NCI-H774 (cell line): ENCODE measurements at regions not wholly inside any gene's neighbourhood (a gene's known extent, or its start where the extent isn't known, plus 50 kb on each side); places are given as distances from the start of the nearest gene placed in this dataset.
"Not testable (repeated sequence)": the region's sequence is repeated elsewhere in the genome, so short reads cannot be mapped to it uniquely, and the experiment has no call there.

ENCODE experiments used
- DNase-seq: peaks from one replicate; lab custom pipeline; 2025; lab: John Stamatoyannopoulos, UW

DNA sequence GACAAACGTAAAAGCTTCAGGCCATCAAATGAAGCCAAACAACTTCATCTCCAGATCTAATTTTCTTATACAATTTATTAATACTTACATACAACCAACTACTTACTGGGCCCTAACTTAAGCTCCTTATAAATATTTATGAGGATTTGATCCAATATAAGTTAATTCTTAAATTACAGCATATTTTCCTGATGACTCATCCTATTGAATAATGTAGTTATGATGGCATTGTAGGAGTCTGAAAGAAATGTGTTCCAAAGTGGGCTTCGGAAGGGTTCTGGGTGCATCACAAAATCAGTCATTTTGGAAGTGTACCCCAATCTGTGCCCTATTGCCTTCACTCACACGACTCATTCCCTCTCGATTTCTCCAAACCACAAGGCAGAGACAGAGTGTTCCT lies 455.1 kb upstream of the CTSO start:
- no peak for DNase-seq

DNA sequence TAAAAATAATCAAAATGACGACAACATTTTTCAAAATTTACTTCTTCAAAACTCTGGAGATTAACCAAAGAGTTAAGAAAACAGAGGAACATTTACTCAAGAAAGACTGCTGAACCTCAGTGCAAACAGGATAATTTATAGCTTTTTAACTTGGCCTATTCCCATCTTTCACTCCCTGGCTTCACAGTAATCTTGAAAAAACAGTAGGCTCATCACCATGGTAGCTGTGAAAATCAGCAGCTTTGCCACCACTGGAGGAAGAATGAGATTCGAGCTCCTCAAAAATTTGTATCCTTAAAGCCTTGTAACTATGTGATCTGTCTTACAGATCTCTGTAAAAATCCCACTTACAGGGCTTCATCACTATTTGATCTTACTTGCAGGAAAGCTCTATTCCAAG lies 447.7 kb upstream of the CTSO start:
- no peak for DNase-seq

DNA sequence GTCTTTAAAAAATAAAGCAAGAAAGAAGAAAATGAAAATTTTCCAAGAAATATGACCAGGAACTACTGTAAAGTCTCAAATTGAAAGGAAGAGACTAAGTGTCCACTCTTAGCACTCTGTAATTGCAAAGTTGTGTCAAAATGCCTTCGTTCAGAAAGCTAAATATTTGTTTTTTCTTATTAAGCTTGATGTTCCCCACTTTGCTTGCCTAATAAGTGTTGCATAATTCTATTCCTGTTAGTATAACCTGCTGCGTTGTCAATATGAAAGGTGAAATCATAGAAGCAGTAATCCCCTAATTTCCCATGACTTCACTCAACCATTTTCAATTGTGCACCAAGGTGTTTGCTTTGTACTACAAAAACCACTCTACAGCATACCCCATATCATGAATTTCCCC lies 442.9 kb upstream of the CTSO start:
- no peak for DNase-seq

DNA sequence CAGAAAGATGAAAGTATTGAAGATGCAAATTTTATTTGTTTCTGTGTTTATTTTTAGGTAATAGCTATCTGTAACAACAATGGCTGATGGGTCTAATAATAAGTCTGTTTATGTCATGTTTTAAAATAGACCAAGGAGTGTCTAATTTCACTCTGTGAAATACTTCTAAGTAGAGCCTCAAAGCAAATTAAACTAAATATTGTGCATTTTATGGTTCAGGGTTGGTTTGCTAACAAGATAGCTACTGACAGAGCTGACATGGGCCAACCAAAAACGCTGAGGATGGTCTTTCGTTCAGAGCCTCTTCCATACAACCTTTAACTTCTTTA lies 437.6 kb upstream of the CTSO start:
- DNase-seq: no peak

DNA sequence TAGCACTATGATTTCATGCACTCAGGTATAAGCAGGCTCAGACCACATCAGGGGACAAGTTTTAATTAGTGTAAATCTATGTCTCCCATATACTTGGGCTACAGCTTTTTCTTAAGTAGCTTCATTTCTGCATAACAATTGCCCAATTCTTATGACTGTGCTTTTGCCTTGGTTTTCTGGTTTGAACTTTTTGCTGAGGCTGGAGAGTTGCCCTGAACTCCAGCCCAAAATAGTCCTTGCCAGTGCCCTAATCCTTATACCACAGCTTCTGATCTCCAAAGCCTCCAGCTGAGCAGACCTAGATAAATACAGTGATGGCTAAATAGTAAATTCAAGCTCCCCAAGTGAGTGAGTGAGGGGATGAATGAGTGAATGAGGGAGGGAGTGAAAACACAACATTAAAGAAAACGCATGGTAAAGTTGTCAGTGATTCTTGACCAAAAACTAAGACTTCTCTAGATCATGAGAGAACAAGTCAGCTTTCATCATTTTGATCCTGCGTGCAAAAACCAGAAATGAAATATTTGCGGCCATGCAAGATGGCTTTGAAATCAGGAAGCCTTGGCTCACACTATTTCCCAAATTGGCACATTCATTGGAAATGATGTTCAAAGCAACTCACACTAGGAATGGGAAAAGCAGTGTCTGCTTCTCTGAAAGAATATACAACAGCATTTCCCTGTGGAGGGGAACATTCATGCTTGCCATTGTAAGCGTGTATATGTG lies 437.1 kb upstream of the CTSO start:
- no peak for DNase-seq

DNA sequence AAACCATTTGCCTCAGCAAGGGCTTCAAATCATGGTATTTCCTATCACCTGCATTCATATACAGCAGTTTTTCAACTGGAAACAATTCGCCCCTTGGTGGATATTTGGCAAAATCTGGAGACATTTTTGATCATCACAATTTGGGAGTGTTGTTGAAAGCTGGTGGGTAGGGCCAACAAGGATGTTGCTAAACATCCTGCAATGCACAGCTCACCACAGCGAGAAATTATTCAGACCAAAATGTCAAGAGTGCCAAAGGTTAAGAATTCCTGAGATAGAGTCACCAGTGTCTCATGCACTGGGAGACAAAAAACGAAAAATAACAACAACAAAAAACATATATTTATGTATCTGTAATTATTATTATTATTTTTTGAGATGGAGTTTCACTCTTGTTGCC lies 435.2 kb upstream of the CTSO start:
- DNase-seq: no peak

DNA sequence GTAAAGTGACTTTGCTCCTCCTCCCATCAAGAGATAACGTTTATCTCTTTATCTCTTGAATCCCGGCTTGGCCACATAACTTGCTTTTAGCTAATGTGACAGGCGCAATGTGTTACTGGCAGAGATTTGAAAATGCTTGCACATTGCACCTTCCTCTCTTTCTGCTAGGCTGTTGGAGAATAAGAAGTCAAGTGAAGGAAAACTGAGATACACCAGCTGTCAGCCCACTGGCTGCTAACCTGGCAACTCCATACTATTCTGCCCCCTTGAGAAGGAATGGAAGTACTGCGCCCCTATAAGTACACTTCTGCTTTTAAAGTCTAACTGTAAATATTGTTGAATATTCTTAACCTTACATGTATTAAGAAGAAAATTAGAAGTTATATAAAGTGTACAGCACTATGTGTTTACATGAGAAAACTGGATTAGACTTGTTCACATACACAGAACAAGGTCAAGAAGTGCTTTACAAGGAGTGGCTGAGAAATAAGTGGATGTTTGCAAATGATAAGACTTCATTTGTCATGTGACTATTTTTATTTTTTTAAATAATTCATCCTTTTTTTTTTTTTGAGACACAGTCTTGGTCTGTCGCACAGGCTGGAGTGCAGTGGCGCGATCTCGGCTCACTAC lies 424.5 kb upstream of the CTSO start:
- no peak for DNase-seq

DNA sequence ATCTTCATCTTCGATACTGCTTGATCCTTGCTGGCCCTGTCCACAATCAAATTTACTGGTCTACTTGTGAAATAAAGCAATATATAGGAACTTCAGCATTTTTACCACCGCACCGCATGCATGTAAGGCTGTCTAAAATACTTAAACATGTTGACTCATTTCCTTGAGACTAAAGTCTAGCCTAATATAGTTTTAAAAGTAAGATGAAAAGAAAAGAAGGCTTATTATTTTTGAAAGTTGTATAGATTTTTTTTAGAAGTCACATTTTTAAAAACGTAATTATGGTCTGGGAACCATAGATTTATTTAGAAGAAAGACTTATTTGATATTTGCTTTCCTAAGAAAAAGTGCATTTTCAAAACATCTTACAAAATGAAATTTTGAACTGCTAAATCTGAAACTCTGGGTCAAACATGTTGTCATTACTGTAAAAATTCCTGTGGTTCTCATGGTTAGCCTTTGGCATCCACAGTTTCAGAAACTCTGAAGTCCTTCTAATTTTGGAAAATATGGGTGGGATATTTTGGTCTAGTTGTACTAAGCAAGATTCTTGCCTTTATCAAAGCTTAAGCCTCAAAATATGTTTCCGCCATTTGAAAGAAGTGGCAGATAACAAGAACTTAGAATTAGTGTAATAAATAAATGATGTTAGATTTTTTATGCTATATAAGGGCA lies 423.5 kb upstream of the CTSO start:
- DNase-seq: no peak

DNA sequence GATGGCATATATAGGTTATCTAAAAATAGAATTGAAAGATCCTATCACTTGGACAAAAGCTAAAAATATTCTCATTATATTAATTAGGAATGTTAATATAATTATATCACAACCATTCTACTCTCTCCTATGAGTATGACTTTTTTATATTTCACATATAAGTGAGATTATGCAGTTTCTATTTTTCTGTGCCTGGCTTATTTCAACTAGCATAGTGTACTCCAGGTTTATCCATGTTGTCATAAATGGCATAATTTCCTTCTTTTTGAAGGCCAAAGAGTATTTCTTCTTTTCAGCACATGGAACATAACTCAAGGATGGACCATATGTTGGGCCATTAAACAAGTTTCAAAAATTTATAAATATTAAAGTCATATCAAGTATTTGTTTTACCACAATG lies 421.2 kb upstream of the CTSO start:
- no peak for DNase-seq

DNA sequence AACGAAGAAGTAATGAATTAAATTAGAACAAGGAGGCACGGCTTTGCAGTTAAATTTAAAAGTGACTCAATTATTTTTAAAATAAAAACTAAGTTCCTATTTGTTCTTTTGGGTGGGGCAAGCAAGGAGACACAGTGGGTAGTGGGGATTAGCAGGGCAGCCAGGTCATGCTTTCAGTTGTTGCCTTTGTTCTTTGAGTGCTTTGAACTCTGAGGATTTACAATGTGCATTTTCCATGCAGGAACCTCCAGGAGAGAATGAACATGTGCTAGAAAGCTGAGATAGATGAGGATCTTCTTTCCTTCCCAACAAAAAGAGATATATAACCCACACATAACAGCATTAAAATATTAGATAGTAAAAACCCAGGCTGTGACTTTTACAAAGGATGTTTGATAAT lies 420.4 kb upstream of the CTSO start:
- no peak for DNase-seq

DNA sequence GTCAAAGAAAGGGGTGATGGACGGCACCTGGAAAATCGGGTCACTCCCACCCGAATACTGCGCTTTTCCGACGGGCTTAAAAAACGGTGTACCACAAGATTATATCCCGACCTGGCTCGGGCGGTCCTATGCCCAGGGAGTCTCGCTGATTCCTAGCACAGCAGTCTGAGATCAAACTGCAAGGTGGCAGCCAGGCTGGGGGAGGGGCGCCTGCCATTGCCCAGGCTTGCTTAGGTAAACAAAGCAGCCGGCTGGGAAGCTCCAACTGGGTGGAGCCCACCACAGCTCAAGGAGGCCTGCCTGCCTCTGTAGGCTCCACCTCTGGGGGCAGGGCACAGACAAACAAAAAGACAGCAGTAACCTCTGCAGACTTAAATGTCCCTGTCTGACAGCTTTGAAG lies 413.8 kb upstream of the CTSO start:
- not testable (repeated sequence) for DNase-seq

DNA sequence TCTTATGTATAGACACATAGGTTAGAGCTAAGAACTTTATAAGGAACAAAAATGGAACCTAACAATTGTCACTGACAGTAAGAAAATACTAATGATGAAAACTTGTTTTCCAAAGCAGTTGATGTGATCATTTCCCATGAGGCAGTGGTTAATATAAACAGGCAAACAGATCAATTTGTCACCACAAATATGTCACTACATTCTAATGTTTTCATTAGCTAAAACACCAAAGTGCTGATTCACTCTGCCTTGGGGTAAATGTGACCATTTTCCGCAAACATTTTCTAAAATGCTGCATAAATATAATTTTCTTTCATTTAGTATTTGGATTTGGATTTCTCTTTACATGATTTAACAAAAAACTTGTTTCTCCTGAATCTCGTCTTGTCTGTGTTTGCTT lies 408.9 kb upstream of the CTSO start:
- DNase-seq: no peak

DNA sequence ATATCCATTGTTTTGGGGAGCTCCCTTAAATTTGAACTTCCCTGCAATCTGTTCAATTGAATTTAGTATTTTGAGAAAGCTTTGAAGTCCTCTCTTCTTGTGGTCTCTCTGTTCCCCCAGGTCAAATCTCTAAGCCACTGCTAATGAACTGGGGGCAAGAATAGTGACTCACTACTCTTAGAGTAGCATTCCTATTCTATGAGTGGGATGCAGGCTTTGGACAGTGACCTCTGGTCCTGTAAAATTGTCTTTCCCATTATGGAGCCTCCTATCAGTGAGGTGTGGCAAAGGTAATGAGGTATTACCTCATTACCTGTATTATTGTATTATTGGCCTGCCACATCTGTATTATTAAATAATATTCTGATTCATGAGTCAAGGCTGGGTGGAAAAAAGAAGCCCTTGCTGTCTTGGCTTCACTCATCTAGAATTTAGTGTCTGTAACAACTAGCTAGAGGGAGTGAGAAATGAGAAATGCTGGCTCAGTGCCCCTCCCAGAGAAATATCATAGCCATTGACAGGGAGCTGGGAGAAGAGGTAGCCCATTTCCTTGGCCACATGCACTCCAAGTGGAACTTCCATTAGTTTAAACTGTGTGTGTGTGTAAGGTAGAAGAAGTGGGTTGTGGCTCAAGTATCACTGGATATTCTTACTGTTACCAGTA lies 393.9 kb upstream of the CTSO start:
- DNase-seq: no peak

DNA sequence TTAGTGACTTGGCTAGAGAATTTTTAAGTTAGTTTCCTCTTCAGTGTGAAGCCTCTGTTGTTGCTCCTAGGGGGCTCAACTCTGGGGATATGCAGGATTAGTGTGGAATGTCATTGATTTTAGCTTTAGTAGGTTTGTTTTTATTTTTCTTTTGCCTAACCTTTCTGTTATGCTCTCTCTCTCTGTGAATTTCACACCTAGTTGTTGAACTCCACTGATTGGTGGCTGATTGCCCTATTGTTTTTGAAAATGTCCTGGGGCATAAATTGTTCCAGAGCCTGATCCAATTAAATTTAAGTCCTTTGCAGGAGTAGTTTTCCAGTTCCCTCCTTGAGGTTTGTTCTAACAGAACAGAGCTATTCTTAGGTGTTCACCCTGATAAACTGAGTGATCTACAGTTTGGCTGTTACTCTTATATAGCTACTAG lies 393.3 kb upstream of the CTSO start:
- no peak for DNase-seq

DNA sequence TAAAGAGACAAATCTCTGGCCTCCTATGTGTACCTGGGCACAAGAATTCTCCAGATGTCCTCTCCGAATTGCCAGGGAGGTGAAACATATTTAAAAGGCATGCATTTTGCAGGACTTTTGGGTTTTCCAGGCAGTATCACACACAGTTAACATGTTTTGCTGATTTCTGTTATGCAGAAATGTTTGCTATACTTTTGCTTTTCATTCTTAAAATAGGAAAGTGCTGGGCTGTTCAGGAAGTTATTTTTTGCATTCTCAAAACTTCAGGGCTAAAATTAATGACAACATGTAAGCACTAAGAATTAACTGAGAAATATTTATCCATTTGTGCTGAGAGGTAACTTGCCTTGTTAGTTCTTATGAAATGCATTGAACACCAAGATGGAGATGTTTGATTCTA lies 390.7 kb upstream of the CTSO start:
- DNase-seq: no peak

DNA sequence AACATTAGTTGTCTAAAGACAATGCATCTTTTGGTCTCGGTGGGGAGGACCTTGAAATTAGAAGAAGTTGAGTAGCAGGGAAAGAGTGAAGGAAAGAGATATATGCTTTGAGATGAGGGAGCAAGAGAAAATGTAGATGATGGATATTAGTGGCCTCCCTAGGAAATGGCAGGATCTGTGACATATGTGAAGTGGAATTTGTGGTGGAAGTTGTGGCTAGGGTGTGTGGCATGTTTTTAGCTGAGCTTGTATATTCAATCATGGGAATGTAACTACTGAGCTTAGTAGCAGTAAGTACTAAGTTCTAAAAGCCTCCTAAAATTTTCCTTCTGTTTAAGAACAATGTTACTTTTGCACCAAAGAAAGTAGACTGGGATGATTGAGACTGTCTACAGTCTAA lies 382.8 kb upstream of the CTSO start:
- no peak for DNase-seq

DNA sequence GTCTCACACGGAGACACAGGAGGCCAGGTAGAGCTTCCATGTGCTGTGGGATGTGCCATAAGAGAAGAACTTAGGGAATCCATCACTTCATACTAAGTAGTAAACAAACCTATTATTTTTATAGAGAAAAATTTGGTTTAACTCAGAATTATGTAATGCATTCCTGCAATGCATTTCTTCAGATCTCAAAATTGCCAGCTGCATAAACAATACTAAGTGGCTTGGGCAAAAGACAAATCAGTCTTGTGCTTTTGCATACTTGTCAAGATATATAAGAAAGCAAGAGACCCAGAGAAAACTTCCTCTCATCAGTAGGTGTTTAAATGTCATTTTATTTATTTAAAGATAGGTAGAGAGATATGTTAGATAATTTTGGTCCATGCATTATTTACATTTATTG lies 382.1 kb upstream of the CTSO start:
- DNase-seq: no peak

DNA sequence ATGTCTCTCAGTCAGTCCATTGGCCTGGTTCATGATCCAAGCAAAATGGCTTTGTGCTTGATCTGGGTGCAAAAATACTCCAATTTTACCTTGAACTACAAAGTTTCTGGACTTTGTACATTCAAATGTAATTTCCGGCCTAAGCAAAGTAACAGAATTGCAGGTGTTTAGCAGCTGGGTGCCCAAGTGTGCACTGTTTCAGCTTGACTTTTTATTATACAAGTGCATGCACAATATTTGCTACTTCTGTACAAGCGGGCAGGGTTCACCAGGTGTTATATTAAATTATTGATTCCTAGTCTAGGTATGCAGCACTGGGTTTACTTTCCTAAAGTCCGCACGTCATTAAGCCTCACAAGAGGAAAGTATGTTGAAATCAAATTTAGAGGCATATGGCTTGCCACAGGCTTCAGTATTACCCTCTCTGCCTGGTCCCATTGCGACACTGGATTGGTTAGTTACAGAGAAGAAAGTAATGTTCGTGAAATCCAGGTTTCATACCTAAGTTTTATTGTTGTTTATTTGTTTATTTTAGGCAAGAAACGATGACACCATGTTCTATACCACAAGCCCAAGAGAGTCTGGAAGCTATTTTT lies 376.9 kb upstream of the CTSO start:
- no peak for DNase-seq

DNA sequence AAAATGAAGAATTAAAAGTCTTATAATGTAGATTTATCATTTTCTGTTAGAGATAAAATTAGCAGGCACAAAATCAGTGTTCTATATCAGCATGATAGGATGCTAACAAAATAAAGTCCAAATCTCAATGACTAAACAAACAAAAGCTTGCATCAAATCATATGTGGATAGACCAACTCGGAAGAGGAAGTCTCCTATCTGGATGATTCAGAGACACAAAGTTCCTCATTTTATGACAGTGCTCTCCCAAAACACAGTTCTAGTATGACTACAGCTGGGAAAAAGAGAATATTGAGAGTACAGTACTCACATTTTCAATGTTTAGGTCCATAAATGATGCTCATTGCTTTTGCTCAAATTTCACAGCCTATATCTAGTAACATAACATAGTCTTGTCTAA lies 376.1 kb upstream of the CTSO start:
- DNase-seq: no peak

DNA sequence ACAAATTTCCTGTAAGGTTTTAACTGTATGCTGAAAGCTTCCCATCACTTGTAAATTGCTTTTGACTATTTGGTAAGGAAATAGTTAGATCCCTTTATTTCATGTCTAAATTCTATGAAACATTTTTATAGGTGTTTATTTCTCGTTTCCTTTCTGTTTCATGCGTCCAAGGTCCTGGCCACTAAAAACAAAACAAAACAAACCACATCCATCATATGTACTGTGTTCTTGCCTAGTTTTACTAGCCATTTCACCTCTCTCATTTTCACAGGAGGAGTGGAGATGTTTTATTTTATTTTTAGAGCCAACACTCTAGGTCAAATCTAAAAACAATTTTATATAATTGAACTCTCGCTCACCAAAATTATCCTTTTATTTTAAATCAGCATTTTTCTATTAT lies 375.2 kb upstream of the CTSO start:
- DNase-seq: no peak

DNA sequence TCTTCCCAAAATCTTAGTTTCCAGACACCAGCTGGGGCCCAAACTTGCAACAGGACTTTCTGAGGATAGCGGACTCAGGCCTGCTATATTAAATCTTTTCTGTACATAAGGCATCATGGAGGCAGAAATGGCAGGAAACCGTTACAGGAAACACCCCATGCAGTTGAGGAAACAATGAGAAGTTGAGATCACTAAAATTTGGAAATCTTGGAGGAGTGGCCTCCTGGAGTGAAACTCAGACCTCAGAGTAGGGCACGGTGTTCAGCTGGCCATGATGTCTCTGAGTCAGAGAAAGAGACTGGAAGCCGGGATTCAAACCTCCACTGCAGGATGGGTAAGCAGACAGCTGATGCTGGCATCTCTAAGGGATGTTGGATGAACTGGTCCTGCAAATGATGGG lies 372.6 kb upstream of the CTSO start:
- DNase-seq: no peak

DNA sequence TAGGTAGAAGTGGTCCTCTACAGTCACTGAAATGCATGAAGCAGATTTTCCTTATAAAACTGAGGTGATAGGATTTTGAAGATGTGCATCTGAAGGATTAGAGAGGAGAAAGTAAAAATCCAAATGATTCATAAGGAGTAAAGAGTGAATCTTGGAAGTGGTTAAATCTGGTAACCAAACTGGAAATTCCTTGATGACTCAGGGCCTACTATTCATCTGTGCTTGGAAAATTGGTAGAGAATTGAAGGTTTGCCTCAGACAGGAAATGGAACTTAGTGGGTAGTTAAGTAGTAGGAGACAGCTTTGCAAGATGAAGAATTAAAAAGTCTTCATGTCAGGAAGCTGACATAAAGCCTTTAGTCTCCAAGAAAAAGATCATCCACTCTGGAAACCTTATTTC lies 368.9 kb upstream of the CTSO start:
- no peak for DNase-seq

DNA sequence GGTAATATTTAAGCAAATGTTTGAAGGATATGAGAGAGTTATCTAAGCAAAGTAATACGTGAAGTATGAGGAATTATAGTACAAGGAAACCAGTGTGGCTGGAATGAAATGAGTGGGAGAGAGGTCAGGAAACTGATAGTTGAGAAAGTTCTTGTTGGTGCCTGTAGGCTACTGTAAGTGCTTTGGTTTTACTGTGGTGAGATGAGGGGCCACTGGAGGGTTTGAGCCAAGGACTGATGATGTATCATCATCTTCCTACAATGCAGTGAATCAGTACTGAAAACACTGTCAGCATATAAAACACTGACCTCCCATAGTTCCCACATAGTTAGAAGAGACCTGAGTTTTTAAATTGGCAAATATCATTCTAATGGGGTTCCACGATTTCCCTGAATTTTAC lies 367.5 kb upstream of the CTSO start:
- no peak for DNase-seq
